Mesenchymal stem cell (in vitro differentiated cells and primary cell): ENCODE measurements at regions not wholly inside any gene's neighbourhood (a gene's known extent, or its start where the extent isn't known, plus 50 kb on each side); places are given as distances from the start of the nearest gene placed in this dataset.
A peak's percentile ranks its signal among the peaks of the same experiment; 100 is the strongest.

Source experiments
- DNase-seq: peaks from one replicate; pipeline ENCODE4 v3.0.0-alpha.2; 2013
- H2AFZ ChIP-seq: one replicate; pipeline ENCODE4 v1.6.1; 2013; ENCODE audit warnings: low read depth, mild to moderate bottlenecking, control low read depth, inconsistent platforms, low read length, moderate library complexity
- H2AK5ac ChIP-seq: 2 replicates; pipeline ENCODE4 v1.6.1; 2013; ENCODE audit warnings: low read length, moderate library complexity, mild to moderate bottlenecking, inconsistent platforms; ENCODE audit not compliant: severe bottlenecking
- H2BK120ac ChIP-seq: one replicate; pipeline ENCODE4 v1.6.1; 2013; ENCODE audit warnings: low read depth, mild to moderate bottlenecking, inconsistent platforms, low read length, moderate library complexity
- H2BK12ac ChIP-seq, 2 experiments: one replicate each; pipeline ENCODE4 v1.6.1; 2013; ENCODE audit warnings: inconsistent platforms in 2 of 2, low read length in 2 of 2, mild to moderate bottlenecking in 2 of 2, moderate library complexity in 2 of 2, control low read depth in 1 of 2
- H2BK15ac ChIP-seq: one replicate; pipeline ENCODE4 v1.6.1; 2013; ENCODE audit warnings: mild to moderate bottlenecking, low read depth, inconsistent platforms; ENCODE audit not compliant: poor library complexity, severe bottlenecking
- H2BK5ac ChIP-seq: 2 replicates; pipeline ENCODE4 v1.6.1; 2013; ENCODE audit warnings: low read depth, mild to moderate bottlenecking, low read length, control low read depth, inconsistent platforms; ENCODE audit not compliant: poor library complexity, severe bottlenecking
- H3K14ac ChIP-seq, 2 experiments: one replicate each; pipeline ENCODE4 v1.6.1; 2013; ENCODE audit warnings: inconsistent platforms in 2 of 2, low read length in 2 of 2, control low read depth in 1 of 2, mild to moderate bottlenecking in 1 of 2, moderate library complexity in 1 of 2
- H3K18ac ChIP-seq, 2 experiments: one replicate each; pipeline ENCODE4 v1.6.1; 2013; ENCODE audit warnings: inconsistent platforms in 2 of 2, low read length in 2 of 2, control low read depth in 1 of 2, low read depth in 1 of 2, mild to moderate bottlenecking in 1 of 2
- H3K23ac ChIP-seq, 2 experiments: one replicate each; pipeline ENCODE4 v1.6.1; 2013; ENCODE audit warnings: inconsistent platforms in 2 of 2, low read length in 2 of 2, mild to moderate bottlenecking in 2 of 2, moderate library complexity in 2 of 2, control low read depth in 1 of 2
- H3K27ac ChIP-seq: 2 replicates; pipeline ENCODE4 v1.5.1; 2013; ENCODE audit warnings: mild to moderate bottlenecking, moderate library complexity, low read length, control low read depth, inconsistent platforms; ENCODE audit not compliant: poor library complexity, severe bottlenecking
- H3K27me3 ChIP-seq, 2 experiments: 2 replicates each; pipeline versions ENCODE4 v1.6.1 to v1.7.0; 2013; ENCODE audit warnings: low read length in 2 of 2, mild to moderate bottlenecking in 2 of 2, moderate library complexity in 2 of 2, control low read depth in 1 of 2, inconsistent platforms in 1 of 2; ENCODE audit not compliant: control insufficient read depth in 1 of 2, insufficient read depth in 1 of 2
- H3K36me3 ChIP-seq, 2 experiments: 2 replicates each; pipeline versions ENCODE4 v1.6.1 to v1.7.0; 2013; ENCODE audit warnings: low read length in 2 of 2, control low read depth in 1 of 2, inconsistent platforms in 1 of 2, low read depth in 1 of 2, mild to moderate bottlenecking in 1 of 2; ENCODE audit not compliant: insufficient read depth in 2 of 2, control insufficient read depth in 1 of 2
- H3K4ac ChIP-seq, 2 experiments: one replicate each; pipeline ENCODE4 v1.6.1; 2013; ENCODE audit warnings: inconsistent platforms in 2 of 2, low read length in 2 of 2, mild to moderate bottlenecking in 2 of 2, moderate library complexity in 2 of 2, control low read depth in 1 of 2, low read depth in 1 of 2
- H3K4me1 ChIP-seq: 2 replicates; pipeline ENCODE4 v1.6.1; 2013; ENCODE audit warnings: low read depth, low read length, control low read depth; ENCODE audit not compliant: control insufficient read depth, insufficient read depth
- H3K4me2 ChIP-seq: 2 replicates; pipeline ENCODE4 v1.6.1; 2013; ENCODE audit warnings: low read length, mild to moderate bottlenecking, inconsistent platforms; ENCODE audit not compliant: poor library complexity, severe bottlenecking
- H3K4me3 ChIP-seq, 2 experiments: 2 replicates each; pipeline versions ENCODE4 v1.5.1 to v1.7.0; 2013; ENCODE audit warnings: low read length in 2 of 2, mild to moderate bottlenecking in 2 of 2, control low read depth in 1 of 2, low read depth in 1 of 2; ENCODE audit not compliant: insufficient read depth in 1 of 2
- H3K79me1 ChIP-seq: replicated peaks from 2 replicates; pipeline ENCODE4 v1.6.1; 2013; ENCODE audit warnings: mild to moderate bottlenecking, control low read depth, low read length, inconsistent platforms; ENCODE audit not compliant: poor library complexity, severe bottlenecking
- H3K9ac ChIP-seq: 2 replicates; pipeline ENCODE4 v1.7.0; 2013; ENCODE audit warnings: mild to moderate bottlenecking, low read length, moderate library complexity
- H3K9me3 ChIP-seq: 2 replicates; pipeline ENCODE4 v1.7.0; 2013; ENCODE audit warnings: mild to moderate bottlenecking, low read length; ENCODE audit not compliant: control insufficient read depth
- H4K8ac ChIP-seq: one replicate; pipeline ENCODE4 v1.6.1; 2013; ENCODE audit warnings: inconsistent platforms, mild to moderate bottlenecking, low read length, moderate library complexity
- H4K91ac ChIP-seq: one replicate; pipeline ENCODE4 v1.6.1; 2013; ENCODE audit warnings: mild to moderate bottlenecking, low read length, inconsistent platforms
- WGBS: methylation state at CpG from one replicate; pipeline ENCODE4 v1.1.7; 2013; ENCODE audit warnings: mixed read lengths; 5-methylcytosine and 5-hydroxymethylcytosine counted together

DNA sequence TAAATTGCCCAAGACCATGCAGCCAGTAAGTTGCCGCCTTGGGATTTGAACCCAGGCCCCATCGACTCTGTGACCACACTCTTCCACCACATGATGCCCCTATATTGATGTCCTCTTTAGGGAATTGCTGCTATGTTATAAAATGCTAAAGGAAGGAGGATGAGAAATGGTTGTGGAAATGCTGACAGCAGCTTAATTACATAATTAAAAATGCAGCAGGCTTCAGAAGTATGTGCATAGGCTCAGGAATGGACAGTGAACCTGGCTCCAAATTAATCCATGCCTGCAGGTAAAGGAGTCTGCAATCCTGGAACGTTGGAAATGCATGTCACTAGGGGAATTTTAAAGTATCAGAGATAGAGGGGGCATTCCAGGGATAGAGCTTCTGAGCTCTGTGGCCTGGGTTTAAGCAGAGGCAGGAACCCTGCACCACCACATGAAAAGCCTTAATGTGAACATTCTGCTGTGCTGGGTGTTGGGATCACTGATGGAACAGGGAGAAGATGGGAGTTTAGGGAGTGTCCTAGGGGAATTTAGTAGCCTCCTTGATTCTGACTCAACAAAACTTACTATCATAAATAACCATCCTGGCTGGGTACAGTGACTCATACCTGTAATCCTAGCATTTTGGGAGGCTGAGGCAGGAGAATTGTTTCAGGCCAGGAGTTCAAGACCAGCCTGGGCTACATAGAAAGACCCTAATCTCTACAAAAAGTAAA is 76.1 kb upstream of the CCDC85A start:
- Histone ChIP-seq H2BK120ac (no peak overlapping the region), H2BK5ac (no peak overlapping the region), H4K8ac (no peak overlapping the region), H3K9me3 (no peaks in the 10 kb centered on the region), H3K4me3 (no peak overlapping the region), H3K79me1 (no peaks in the 10 kb centered on the region), H3K27ac (no peak overlapping the region), H3K18ac (no peak overlapping the region), H2BK12ac (no peak overlapping the region), H2AFZ (no peak overlapping the region), H3K4me2 (peak overlapping the region; percentile 6), H2BK15ac (no peak overlapping the region), H3K4ac (no peak overlapping the region), H3K27me3 (peaks cover 3 to 9% of the 10 kb centered on the region in 2 experiments), H4K91ac (no peak overlapping the region), H3K4me1 (no peaks in the 10 kb centered on the region), H3K14ac (no peak overlapping the region), H3K9ac (no peak overlapping the region), H2AK5ac (no peak overlapping the region), H3K36me3 (no peaks in the 10 kb centered on the region), H3K23ac (no peak overlapping the region)
- 68% methylated on average over 2 of the region's 3 CpGs for WGBS
- DNase-seq, result no peak

DNA sequence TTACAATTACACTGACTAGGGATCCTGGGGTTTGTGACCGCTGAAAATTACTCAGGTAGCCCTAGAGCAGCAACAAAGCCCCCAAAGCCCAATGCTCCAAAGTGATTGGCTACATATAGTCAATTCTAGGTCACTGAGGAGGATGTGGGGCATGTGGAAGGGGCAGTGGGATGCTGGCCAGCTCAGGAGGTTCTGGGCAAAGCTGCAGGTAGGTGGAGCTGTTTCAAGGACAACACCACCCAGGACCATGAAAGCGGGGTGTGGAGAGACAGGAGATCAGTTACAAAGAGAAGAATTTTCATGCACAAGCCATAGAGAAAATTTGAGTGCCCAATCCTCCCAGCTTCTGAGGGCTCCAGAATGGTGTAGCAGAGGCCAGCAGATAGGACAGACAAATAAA is 75.0 kb upstream of the CCDC85A start:
- no peak overlapping the region for H3K14ac ChIP-seq
- H3K27me3 ChIP-seq, result peaks cover 3 to 9% of the 10 kb centered on the region in 2 experiments
- H2BK15ac ChIP-seq, result no peak overlapping the region
- no peak overlapping the region for H3K23ac ChIP-seq
- H3K4me1 ChIP-seq, result no peaks in the 10 kb centered on the region
- peak overlapping the region; percentile 45 for H2BK5ac ChIP-seq
- H2AK5ac ChIP-seq, result no peak overlapping the region
- no peak overlapping the region for H2AFZ ChIP-seq
- H3K9ac ChIP-seq, result no peak overlapping the region
- no peaks in the 10 kb centered on the region for H3K79me1 ChIP-seq
- no peak overlapping the region for H4K8ac ChIP-seq
- no peak for DNase-seq
- no peak overlapping the region for H3K4me3 ChIP-seq
- H3K4ac ChIP-seq, result no peak overlapping the region
- H2BK120ac ChIP-seq, result no peak overlapping the region
- no peaks in the 10 kb centered on the region for H3K9me3 ChIP-seq
- no peak overlapping the region for H3K4me2 ChIP-seq
- 50% methylated on average over 2 of the region's 2 CpGs for WGBS
- H3K18ac ChIP-seq, result no peak overlapping the region
- no peak overlapping the region for H2BK12ac ChIP-seq
- no peaks in the 10 kb centered on the region for H3K36me3 ChIP-seq
- no peak overlapping the region for H4K91ac ChIP-seq
- no peak overlapping the region for H3K27ac ChIP-seq

DNA sequence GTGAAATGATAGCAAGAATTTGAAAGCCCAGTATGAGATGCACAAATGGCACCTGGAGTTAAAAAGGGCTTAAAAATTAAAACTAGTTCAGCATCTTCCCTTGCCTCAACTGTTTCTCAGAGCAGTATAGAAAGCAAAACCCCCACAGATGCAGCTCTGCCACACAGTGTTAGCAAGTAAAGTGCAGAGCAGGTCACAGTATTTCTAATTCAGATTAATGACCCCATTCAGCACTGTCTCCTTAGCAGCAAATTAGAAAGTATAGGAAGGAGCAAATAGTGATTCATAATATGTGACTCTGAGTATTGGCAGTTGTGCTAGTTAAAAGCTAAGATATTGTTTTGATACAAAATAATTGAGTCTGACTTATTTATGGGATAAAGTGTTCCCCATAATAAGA is 73.8 kb upstream of the CCDC85A start:
- no peak overlapping the region for H4K91ac ChIP-seq
- DNase-seq, result no peak
- H2BK12ac ChIP-seq, result no peak overlapping the region
- H3K9ac ChIP-seq, result no peak overlapping the region
- H2AFZ ChIP-seq, result no peak overlapping the region
- no peak overlapping the region for H3K18ac ChIP-seq
- H2BK5ac ChIP-seq, result no peak overlapping the region
- H3K14ac ChIP-seq, result no peak overlapping the region
- no peak overlapping the region for H2BK120ac ChIP-seq
- H3K4ac ChIP-seq, result no peak overlapping the region
- H4K8ac ChIP-seq, result no peak overlapping the region
- H2AK5ac ChIP-seq, result no peak overlapping the region
- no peaks in the 10 kb centered on the region for H3K79me1 ChIP-seq
- H3K27ac ChIP-seq, result no peak overlapping the region
- no peak overlapping the region for H3K23ac ChIP-seq
- H3K27me3 ChIP-seq, result peaks cover 3 to 9% of the 10 kb centered on the region in 2 experiments
- no peak overlapping the region for H3K4me2 ChIP-seq
- no peaks in the 10 kb centered on the region for H3K4me1 ChIP-seq
- no peaks in the 10 kb centered on the region for H3K36me3 ChIP-seq
- no peaks in the 10 kb centered on the region for H3K9me3 ChIP-seq
- no peak overlapping the region for H3K4me3 ChIP-seq
- H2BK15ac ChIP-seq, result no peak overlapping the region

DNA sequence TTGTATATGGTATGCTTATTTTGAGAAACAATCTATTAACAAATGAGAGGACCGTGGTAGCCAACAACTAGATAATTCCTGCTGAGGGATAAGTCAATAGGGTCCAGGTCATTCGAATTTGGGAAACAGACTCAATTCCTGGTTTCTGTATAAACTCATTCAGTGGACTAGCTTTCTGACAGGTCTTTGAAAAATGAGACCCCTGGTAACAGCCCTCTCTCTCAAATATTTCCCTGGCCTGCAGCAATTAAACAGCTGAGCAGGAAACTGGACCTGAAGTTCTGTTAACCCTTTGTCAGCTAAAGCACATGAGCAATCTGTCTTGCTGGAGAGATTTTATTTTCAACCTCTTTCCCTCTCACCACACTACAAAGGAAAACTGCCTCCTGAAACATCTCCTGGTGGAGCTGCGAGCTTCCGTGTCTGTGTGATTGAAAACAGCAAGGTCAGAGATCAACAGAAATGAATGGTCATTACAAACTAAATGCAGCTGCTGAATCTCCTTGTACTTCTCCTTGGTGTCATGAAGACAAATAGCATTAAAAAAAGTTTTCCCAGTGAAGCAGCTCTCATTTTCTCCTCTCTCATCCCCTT is 70.3 kb upstream of the CCDC85A start:
- WGBS, result 8% methylated on average over 4 of the region's 4 CpGs

More for the DNA sequence above, 70.3 kb upstream of the CCDC85A start:
- Histone ChIP-seq H4K8ac (no peak overlapping the region), H3K27me3 (peaks cover 3 to 13% of the 10 kb centered on the region in 2 experiments), H2BK5ac (no peak overlapping the region), H3K79me1 (no peaks in the 10 kb centered on the region), H3K4me2 (no peak overlapping the region), H3K23ac (no peak overlapping the region), H2BK120ac (no peak overlapping the region), H3K4ac (no peak overlapping the region), H3K9ac (no peak overlapping the region), H2BK12ac (no peak overlapping the region), H2AK5ac (no peak overlapping the region), H3K18ac (no peak overlapping the region), H3K4me3 (no peak overlapping the region), H3K9me3 (no peaks in the 10 kb centered on the region), H3K14ac (no peak overlapping the region), H2AFZ (no peak overlapping the region), H3K27ac (no peak overlapping the region), H2BK15ac (no peak overlapping the region), H4K91ac (no peak overlapping the region), H3K4me1 (no peaks in the 10 kb centered on the region), H3K36me3 (no peaks in the 10 kb centered on the region)
- peak; percentile 14 for DNase-seq
